NCI-H460 (cell line): ENCODE measurements at regions not wholly inside any gene's neighbourhood (a gene's known extent, or its start where the extent isn't known, plus 50 kb on each side); places are given as distances from the start of the nearest gene placed in this dataset.
"Not testable (repeated sequence)": the region's sequence is repeated elsewhere in the genome, so short reads cannot be mapped to it uniquely, and the experiment has no call there.

ENCODE experiments used
- DNase-seq: peaks from one replicate; pipeline ENCODE4 v3.0.0-alpha.2; 2016; ENCODE audit warnings: low read depth; ENCODE audit errors: extremely low read depth

- DNase-seq: not testable (repeated sequence)
Measured at GRCh38 chr6:14899441-14899840, 346.4 kb upstream of the JARID2 start.

GRCh38 chr6:14900919-14901318 lies 344.9 kb upstream of the JARID2 start:
- no peak for DNase-seq

GRCh38 chr6:14903176-14904038 lies 342.5 kb upstream of the JARID2 start:
- DNase-seq: no peak

DNA sequence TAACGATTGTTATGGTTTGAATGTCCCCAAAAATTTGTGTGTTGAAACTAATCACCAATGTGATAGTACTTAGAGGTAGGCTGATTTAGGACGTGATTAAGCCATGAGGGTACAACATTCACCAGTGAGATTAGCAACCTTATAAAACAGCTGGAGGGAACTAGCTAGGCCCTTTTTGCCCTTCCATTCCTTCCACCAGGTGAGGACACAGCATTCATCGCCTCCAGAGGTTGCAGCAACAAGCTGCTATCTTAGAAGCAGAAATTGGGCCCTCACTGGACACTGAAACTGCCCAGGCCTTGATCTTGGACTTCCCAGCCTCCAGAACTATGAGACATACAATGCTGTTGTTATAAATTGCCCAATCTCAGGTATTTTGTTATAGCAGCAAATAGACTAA lies 340.7 kb upstream of the JARID2 start:
- DNase-seq: no peak

DNA sequence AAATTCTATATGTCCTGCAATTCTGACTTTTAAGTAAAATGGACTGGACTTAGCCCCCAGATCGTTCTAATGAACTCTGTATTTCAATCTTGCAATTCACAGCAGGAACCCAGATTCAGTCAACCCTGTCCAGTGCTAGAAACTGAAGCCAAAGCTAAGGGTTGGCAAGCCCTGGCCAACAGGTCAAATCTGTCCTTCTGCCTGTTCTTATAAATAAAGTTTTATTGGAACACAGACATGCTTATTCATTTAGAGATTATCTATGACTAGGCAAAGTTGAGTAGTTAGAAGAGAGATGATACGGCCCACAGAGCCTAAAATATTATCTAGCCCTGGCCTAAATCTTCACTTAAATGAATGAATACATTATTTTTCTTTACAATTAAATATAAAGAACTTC lies 339.2 kb upstream of the JARID2 start:
- DNase-seq: no peak

GRCh38 chr6:14910692-14911547 lies 334.9 kb upstream of the JARID2 start:
- no peak for DNase-seq

- DNase-seq: no peak
Measured at GRCh38 chr6:14912226-14912625, 333.6 kb upstream of the JARID2 start.

DNA sequence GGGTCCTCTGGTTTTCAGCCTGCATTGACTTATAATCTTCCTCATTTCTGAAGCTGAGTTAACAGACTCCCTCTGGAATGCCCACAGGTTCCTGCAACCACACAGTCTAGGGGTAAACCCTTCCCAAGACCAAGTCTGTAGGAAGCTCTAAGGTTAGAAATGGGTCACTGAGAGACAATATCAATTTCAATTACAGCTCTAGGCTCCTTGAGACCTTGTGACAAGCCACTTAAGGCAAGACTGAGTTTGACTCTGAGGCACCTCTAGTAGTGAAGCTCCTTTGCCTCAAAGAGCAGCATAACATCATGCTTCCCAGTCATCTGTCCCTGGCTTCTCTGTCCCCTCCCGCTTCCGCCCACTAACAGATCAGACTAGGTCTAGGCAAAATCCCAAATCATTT lies 333.2 kb upstream of the JARID2 start:
- no peak for DNase-seq

DNA sequence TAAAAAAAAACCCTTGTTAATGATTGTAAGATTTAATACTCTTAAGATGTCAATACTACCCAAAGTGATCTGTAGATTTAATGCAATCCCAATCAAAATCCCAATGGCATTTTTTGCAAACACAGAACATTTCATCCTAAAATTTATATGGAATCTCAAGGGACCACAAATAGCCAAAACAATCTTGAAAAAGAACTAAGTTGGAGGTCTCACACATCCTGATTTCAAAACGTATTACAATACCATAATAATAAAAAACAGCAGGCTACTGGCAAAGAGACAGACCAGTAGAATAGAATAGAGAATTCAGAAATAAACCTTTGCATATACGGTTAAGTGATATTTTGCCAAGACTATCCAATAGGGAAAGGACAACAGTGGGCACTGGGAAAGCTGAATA lies 331.9 kb upstream of the JARID2 start:
- no peak for DNase-seq

DNA sequence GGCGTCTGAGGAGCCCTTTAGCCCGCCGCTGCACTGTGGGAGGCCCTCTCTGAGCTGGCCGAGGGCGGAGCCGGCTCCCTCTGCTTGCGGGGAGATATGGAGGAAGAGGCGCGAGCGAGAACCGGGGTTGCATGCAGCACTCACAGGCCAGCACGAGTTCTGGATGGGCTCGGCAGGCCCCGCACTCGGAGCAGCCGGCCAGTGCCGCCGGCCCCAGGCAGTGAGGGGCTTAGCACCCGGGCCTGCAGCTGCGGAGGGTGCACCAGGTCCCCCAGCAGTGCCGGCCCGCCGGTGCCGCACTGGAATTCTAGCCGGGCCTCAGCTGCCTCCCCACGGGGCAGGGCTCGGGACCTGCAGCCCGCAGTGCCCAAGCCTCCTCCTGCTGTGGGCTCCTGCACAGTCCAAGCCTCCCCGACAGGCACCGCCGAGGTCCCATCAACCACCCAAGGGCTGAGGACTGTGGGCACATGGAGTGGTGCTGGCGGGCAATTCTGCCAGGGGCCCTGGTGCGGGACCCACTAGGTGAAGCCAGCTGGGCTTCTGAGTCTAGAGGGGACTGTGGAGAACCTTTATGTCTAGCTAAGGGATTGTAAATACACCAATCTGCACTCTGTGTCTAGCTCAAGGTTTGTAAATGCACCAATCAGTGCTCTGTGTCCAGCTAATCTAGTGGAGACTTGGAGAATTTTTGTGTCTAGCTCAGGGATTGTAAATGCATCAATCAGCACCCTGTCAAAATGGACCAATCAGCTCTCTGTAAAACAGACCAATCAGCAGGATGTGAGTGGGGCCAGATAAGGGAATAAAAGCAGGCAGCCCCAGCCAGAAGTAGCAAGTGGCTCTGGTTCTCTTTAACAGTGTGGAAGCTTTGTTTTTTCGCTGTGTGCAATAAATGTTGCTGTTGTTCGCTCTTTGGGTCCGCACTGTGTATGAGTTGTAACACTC lies 329.7 kb upstream of the JARID2 start:
- DNase-seq: no peak

DNA sequence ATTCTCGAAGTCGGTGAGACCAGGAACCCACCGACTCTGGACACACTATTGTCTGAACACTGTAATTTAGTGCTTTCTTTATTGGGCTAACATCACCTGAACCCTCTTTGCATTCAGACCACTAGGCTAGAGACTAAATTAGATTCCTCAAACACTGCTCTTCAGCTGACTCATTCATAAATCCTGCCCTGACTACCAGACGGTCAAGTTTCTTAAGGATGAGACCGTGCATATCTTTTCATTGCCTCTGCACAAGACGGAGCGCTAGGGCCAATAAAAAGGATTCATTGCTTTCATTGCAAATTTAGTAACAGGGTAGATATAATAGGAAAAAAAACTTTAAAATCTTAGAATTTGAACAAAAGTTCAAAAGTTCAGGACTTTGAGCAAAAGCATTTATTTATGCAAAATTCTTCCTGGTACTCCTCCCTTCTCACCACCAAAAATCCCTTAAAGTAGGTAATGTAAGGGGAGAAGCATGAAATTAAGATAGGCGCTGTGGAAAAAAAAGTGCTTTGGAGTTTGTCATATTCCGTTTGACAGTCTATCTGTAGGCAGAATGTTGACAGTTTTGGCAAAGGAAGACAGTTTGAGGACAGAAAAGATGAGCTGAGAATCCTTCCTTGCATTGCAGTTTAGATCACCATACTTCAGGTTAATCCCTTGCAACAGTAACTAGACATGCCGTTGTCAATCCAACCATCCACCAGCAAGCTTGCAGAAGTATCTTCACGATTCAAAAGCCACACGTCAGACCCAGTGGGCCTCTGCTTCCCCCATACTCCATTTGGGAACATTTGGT lies 328.6 kb upstream of the JARID2 start:
- DNase-seq: no peak

- no peak for DNase-seq
Measured at GRCh38 chr6:14918200-14918907, 327.5 kb upstream of the JARID2 start.

GRCh38 chr6:14919038-14919670 lies 326.7 kb upstream of the JARID2 start:
- no peak for DNase-seq

- DNase-seq: no peak
Measured at GRCh38 chr6:14920276-14920675, 325.6 kb upstream of the JARID2 start.

DNA sequence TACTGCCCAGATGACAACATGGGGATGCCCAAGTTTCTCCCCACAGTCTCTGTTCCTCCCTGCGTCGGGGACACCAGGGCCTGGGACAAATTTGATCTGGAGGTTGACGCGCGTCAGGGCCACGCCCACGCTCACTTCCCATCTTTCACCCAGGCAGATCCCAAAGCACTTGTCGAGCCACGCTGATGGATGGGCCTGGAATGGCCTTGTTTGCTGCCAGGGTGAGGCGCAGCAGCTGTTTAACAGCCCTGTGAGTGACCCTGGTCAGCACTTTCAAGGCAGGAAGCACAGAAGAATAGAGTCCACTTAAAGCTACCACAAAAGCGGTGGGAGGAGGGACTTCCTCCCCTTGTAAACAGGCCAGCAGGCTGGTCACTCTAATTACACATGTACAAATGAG lies 324.7 kb upstream of the JARID2 start:
- no peak for DNase-seq

DNA sequence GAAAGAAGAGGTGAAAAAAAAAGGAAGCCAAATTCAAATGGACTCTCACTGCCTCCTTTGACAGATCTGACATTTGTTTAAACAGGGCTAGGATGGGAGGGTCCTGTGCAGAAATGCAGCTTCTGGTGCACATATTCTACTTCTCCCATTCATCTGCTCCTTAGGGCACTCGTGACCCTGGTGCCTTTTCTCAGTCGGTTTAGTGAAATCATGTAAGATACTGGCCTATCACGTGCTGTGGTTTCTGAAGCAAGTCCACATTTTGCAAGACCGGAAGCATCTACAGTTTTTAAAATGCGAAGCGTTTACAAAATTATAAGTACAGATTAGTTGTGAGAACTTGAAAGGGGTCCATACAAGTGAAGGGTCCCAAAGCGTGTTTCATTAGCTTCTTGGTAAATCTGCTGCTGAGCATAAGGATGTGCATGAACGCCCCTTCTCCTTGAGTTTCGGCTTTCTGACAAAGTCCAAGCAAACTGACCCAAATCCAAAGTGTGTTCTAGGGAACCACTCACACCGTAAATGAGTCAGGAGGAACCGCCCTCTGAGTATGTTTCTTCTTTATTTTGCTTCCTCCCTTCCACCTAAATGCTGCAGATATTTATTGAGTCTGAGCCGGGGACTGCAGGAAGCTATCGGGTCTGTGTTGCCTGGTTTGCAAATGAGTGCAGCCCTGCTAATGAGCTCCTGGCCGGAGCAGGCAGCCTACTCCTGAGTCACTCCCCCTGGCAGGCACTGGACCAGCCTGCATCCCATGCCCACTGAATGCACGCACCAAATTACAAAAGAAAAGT lies 323.8 kb upstream of the JARID2 start:
- DNase-seq: no peak

DNA sequence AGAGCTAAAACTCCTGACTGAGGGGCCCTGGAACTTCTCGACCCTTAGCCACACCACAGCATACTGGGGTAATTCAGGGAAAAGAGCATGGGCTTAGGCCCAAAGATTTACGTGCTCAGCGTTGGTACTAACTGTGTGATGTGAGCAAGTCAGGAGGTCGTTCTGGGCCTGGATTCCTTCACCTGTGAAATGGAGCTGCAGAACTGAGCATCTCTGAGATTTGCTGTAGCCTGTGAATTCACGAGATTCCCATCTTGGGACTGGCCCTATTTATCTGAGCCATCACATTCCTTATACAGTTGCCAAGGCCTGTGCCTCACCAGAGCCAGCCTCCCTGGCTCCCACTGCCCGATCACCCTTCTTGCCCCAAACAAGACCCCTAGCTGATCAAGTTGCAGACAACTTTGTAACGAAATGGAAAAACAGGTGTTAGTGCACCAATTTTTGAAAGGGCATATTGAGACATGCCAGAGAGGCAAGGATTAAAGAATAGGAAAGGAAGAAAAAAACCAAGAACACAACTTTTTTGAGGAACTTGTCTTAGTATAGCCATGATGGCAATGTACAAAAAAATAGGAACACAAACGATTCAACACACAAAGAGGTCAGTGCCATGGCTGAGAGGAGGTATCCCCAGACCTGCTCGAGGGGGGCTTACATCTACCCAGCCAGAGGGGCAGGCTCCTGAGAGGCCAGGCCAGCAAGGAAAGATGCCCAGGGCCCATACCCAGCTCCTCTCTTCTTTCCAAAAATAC lies 323.0 kb upstream of the JARID2 start:
- DNase-seq: no peak
